Esophagus squamous epithelium (tissue), 5 donors: ENCODE measurements at regions not wholly inside any gene's neighbourhood (a gene's known extent, or its start where the extent isn't known, plus 50 kb on each side); places are given as distances from the start of the nearest gene placed in this dataset.

ENCODE experiments used
- DNase-seq: peaks from one replicate; lab custom pipeline; 2025; lab: John Stamatoyannopoulos, UW
- H3K27ac ChIP-seq, 4 donors: fragments of 200-600 bp; sonication (generic); one replicate each; pipeline ENCODE4 v1.5.1; 2016 to 2019; ENCODE audit warnings: mild to moderate bottlenecking in 1 of 4
- H3K27me3 ChIP-seq, 4 donors: fragments of 200-600 bp; sonication (generic); 1 replicate in 3 of 4; 2 replicates in 1 of 4; pipeline versions ENCODE4 v1.5.1 to v1.6.0; 2017 to 2021; ENCODE audit warnings: antibody characterized with exemption in 1 of 4
- H3K36me3 ChIP-seq, 3 donors: fragments of 200-600 bp; sonication (generic); one replicate each; pipeline ENCODE4 v1.5.1; 2016 to 2019
- H3K4me1 ChIP-seq, 3 donors: fragments of 200-600 bp; sonication (generic); one replicate each; pipeline ENCODE4 v1.5.1; 2017 to 2019
- H3K4me3 ChIP-seq, 4 donors: fragments of 200-600 bp; sonication (generic); 1 replicate in 3 of 4; 2 replicates in 1 of 4; pipeline ENCODE4 v1.5.1; 2016 to 2019; ENCODE audit warnings: mild to moderate bottlenecking in 2 of 4, moderate library complexity in 1 of 4
- H3K9me3 ChIP-seq, 3 donors: fragments of 200-600 bp; sonication (generic); one replicate each; pipeline ENCODE4 v1.5.1; 2016 to 2019
- CTCF ChIP-seq, 6 experiments: fragments of 450-650 bp in 4 of 6; fragments of 200-600 bp in 2 of 6; sonication (generic) in 2 of 6; IDR thresholded peaks; one replicate each; pipeline ENCODE4 v1.5.1; 2016 to 2019; ENCODE audit warnings: antibody characterized with exemption in 6 of 6, mild to moderate bottlenecking in 4 of 6, moderate library complexity in 4 of 6
- POLR2A ChIP-seq, 4 donors: fragments of 450-650 bp; IDR thresholded peaks; one replicate each; pipeline ENCODE4 v1.6.1; 2017; ENCODE audit warnings: antibody characterized with exemption in 4 of 4, mild to moderate bottlenecking in 4 of 4, moderate library complexity in 3 of 4
- WGBS, 2 donors: methylation state at CpG; one replicate each; pipeline ENCODE4 v1.1.5; 2018; 5-methylcytosine and 5-hydroxymethylcytosine counted together
- intact Hi-C: fragments of 100-400 bp; cut with DNase I; formaldehyde crosslinking; loops from one replicate; pipeline ENCODE4 v1.15.0; 2022
- donor health status: DM: yes; HTN: yes; CAD: no.

GRCh38 chr7:131174855-131175254, 152.8 kb upstream of the MKLN1 start:
- TF ChIP-seq CTCF (IDR thresholded peaks at IDR 0.05): no peak
- no peak for TF ChIP-seq POLR2A (IDR thresholded peaks at IDR 0.05)
- no peaks in the 10 kb centered on the region for H3K36me3 ChIP-seq
- H3K4me1 ChIP-seq: no peaks in the 10 kb centered on the region
- H3K9me3 ChIP-seq: no peaks in the 10 kb centered on the region
- intact Hi-C loops: no loop called here
- no peak overlapping the region for H3K27ac ChIP-seq
- H3K27me3 ChIP-seq: no peaks in the 10 kb centered on the region
- DNase-seq: no peak
- no peak overlapping the region for H3K4me3 ChIP-seq

- no peak overlapping the region for H3K27ac ChIP-seq
- DNase-seq: no peak
- no peaks in the 10 kb centered on the region for H3K9me3 ChIP-seq
- intact Hi-C loops: no loop called here
- no peaks in the 10 kb centered on the region for H3K4me1 ChIP-seq
- no peak for TF ChIP-seq POLR2A (IDR thresholded peaks at IDR 0.05)
- no peak for TF ChIP-seq CTCF (IDR thresholded peaks at IDR 0.05)
- no peaks in the 10 kb centered on the region for H3K36me3 ChIP-seq
- 69 to 81% methylated on average over 2 of the region's 2 CpGs for WGBS, 2 donors
- H3K27me3 ChIP-seq: no peaks in the 10 kb centered on the region
- H3K4me3 ChIP-seq: no peak overlapping the region
Measured at GRCh38 chr7:131182446-131183058, 145.1 kb upstream of the MKLN1 start.

- Histone ChIP-seq H3K9me3 (peaks cover 0 to under 1% (median 0%) of the 10 kb centered on the region in 3 donors), H3K36me3 (no peaks in the 10 kb centered on the region), H3K27me3 (no peaks in the 10 kb centered on the region), H3K27ac (no peak overlapping the region), H3K4me1 (peaks cover 0 to 1% (median 0%) of the 10 kb centered on the region in 3 donors), H3K4me3 (no peak overlapping the region)
- 81% methylated on average over 2 of the region's 2 CpGs for WGBS, 2 donors
- no peak for DNase-seq
- TF ChIP-seq POLR2A (IDR thresholded peaks at IDR 0.05) (no peak), CTCF (IDR thresholded peaks at IDR 0.05) (no peak)
- intact Hi-C loops: no loop called here
Measured at GRCh38 chr7:131183072-131183471, 144.6 kb upstream of the MKLN1 start.

GRCh38 chr7:131183611-131184119, 144.0 kb upstream of the MKLN1 start:
- 35% methylated on average over 3 of the region's 3 CpGs for WGBS, 2 donors
- Histone ChIP-seq H3K4me3 (no peak overlapping the region), H3K36me3 (no peaks in the 10 kb centered on the region), H3K27ac (no peak overlapping the region), H3K9me3 (peaks cover 0 to 5% (median 0%) of the 10 kb centered on the region in 3 donors), H3K27me3 (no peaks in the 10 kb centered on the region), H3K4me1 (peaks cover 0 to 7% (median 3%) of the 10 kb centered on the region in 3 donors)
- TF ChIP-seq CTCF (IDR thresholded peaks at IDR 0.05) (no peak), POLR2A (IDR thresholded peaks at IDR 0.05) (no peak)
- no peak for DNase-seq
- intact Hi-C loops: no loop called here

- no peak for TF ChIP-seq CTCF (IDR thresholded peaks at IDR 0.05)
- no peak for TF ChIP-seq POLR2A (IDR thresholded peaks at IDR 0.05)
- peaks cover 0 to 5% (median 0%) of the 10 kb centered on the region in 3 donors for H3K9me3 ChIP-seq
- peaks cover 0 to 19% (median 7%) of the 10 kb centered on the region in 3 donors for H3K4me1 ChIP-seq
- H3K27me3 ChIP-seq: no peaks in the 10 kb centered on the region
- H3K27ac ChIP-seq: no peak overlapping the region
- intact Hi-C loops: no loop called here
- WGBS, 2 donors: 86 to 91% methylated on average over 7 of the region's 7 CpGs
- no peak for DNase-seq
- no peaks in the 10 kb centered on the region for H3K36me3 ChIP-seq
- no peak overlapping the region for H3K4me3 ChIP-seq
Measured at GRCh38 chr7:131186816-131187215, 140.9 kb upstream of the MKLN1 start.
